Cardiac fibroblast (primary cell): ENCODE measurements at regions not wholly inside any gene's neighbourhood (a gene's known extent, or its start where the extent isn't known, plus 50 kb on each side); places are given as distances from the start of the nearest gene placed in this dataset.

ENCODE experiments used
- DNase-seq, 2 donors: peaks; one replicate each; pipeline versions ENCODE4 v3.0.0 to v3.0.0-alpha.2; 2010; ENCODE audit warnings: low read depth in 2 of 2
- H3K4me3 ChIP-seq, 2 donors: replicated peaks in 1 of 2; 1 replicate in 1 of 2; 2 replicates in 1 of 2; pipeline ENCODE4 v1.5.1; 2011; ENCODE audit warnings: low read depth in 2 of 2, low read length in 2 of 2, mild to moderate bottlenecking in 2 of 2, moderate library complexity in 1 of 2
- TF ChIP-seq, protein P1 (sequence below): IDR thresholded peaks from one replicate; pipeline ENCODE4 v1.5.1; 2011; ENCODE audit warnings: low read depth, mild to moderate bottlenecking, low read length, inconsistent platforms

DNA sequence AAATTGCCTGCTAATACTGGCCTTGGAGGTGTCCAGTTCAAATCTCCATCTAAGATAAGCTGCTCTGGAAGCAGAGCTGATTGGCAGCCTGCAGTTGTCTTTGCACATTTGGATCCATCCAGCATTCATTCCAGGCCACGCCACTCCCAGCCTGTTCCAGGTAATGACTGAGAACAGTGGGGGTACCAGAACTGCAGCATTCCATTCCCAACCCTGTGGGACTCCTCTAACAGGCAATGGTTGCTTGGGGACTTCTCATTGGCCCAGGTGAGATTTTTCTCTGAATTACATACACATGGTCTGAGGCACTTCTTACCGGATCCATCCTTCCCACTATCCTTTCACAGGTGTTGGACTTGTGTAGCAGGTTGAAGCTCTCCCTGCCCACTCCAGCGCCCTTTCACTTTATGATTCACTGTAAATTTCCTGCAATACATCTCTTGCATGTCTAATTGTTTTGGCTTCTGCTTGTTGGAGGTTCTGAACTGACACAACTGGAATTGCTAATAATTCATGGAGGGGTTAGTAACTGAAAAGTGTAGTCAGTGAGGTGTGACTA is 206.1 kb upstream of the ZFHX3 start:
- TF ChIP-seq, protein P1, sequence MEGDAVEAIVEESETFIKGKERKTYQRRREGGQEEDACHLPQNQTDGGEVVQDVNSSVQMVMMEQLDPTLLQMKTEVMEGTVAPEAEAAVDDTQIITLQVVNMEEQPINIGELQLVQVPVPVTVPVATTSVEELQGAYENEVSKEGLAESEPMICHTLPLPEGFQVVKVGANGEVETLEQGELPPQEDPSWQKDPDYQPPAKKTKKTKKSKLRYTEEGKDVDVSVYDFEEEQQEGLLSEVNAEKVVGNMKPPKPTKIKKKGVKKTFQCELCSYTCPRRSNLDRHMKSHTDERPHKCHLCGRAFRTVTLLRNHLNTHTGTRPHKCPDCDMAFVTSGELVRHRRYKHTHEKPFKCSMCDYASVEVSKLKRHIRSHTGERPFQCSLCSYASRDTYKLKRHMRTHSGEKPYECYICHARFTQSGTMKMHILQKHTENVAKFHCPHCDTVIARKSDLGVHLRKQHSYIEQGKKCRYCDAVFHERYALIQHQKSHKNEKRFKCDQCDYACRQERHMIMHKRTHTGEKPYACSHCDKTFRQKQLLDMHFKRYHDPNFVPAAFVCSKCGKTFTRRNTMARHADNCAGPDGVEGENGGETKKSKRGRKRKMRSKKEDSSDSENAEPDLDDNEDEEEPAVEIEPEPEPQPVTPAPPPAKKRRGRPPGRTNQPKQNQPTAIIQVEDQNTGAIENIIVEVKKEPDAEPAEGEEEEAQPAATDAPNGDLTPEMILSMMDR, result no peak
- no peak for DNase-seq
- H3K4me3 ChIP-seq, result no peak overlapping the region

DNA sequence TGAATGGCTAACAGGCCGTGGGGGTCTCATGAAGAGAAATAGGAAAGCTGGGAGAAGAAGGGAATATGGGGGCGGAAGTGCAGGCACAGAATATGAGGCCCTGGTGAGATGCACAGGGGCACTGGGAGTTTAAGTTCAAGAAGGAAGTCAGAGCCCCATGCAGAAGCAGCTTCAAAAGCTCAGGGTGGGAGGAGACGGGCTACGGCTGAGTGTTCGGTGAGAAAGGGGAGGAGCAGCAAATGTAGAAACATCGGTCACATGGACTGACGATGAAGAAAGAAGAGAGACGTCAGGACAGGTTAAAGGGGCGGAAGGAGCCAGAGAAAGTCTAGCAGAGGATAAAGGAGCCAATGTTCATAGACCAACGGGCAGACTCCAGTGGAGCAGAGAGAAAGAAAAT is 204.5 kb upstream of the ZFHX3 start:
- peak in 1 of 2 donors; percentile 3 for DNase-seq
- H3K4me3 ChIP-seq, result no peak overlapping the region
- TF ChIP-seq, protein P1, result no peak

- no peak for DNase-seq
- H3K4me3 ChIP-seq, result no peak overlapping the region
- TF ChIP-seq, protein P1, result no peak
These were observed 203.7 kb upstream of the ZFHX3 start for GRCh38 chr16:73251608-73252007.

- H3K4me3 ChIP-seq, result no peak overlapping the region
- no peak for DNase-seq
- TF ChIP-seq, protein P1, result no peak
These were observed 200.4 kb upstream of the ZFHX3 start for GRCh38 chr16:73248316-73248715.

GRCh38 chr16:73240920-73241319 is 193.0 kb upstream of the ZFHX3 start:
- no peak overlapping the region for H3K4me3 ChIP-seq
- no peak for DNase-seq
- TF ChIP-seq, protein P1, result no peak

GRCh38 chr16:73237601-73238000 is 189.7 kb upstream of the ZFHX3 start:
- TF ChIP-seq, protein P1, result no peak
- no peak overlapping the region for H3K4me3 ChIP-seq
- DNase-seq, result no peak

DNA sequence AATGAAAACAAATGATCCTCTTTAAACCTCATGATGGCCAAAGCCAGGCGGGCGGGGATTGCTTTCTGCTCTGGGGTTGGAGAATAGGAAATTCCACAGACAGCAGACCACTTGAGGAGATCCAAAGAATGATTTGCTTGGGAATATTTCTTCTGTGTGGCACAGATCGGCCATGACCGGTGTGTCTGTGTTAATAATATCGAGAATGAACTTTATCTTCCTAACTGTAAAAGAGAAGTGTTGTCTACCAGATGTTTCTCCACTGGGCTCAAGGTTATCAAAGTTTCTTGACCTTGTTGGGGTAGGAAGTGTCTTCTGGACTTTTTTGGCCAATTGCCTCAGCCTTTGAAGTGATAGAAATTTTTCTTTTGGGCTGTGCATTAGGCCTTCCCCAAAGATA is 186.6 kb upstream of the ZFHX3 start:
- DNase-seq, result no peak
- no peak overlapping the region for H3K4me3 ChIP-seq
- TF ChIP-seq, protein P1, result no peak
